ENCODE measurements at regions not wholly inside any gene's neighbourhood (a gene's known extent, or its start where the extent isn't known, plus 50 kb on each side); places are given as distances from the start of the nearest gene placed in this dataset.

DNA sequence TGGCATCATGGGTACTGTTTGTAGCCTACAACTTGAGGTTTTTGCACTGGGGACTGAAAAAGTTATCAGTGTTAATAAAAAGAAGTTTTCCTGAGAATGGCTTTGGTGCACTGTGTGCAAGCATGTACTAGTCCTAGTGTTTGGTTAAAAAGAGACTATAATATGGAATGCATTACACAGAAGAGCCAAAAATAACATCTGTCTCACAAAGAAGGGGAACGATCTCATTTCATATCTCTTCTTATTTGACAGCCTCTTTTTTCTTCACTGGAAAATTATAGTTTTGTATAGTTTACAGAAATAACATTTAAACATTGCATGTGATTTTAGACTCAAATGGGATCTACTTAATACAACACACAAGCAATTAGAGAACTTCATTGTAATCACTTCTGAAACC is 127.0 kb upstream of the GDNF start:
- Histone ChIP-seq H3K27me3 (no peaks in the 10 kb centered on the region), H3K4me3 (ENCODE audit: low read depth, low read length) (no peak overlapping the region), H3K36me3 (no peaks in the 10 kb centered on the region), H3K4me1 (peaks cover 3% of the 10 kb centered on the region; the same call in 1 of the 2 replicates), H3K9me3 (no peaks in the 10 kb centered on the region)
- TF ChIP-seq, protein P1, sequence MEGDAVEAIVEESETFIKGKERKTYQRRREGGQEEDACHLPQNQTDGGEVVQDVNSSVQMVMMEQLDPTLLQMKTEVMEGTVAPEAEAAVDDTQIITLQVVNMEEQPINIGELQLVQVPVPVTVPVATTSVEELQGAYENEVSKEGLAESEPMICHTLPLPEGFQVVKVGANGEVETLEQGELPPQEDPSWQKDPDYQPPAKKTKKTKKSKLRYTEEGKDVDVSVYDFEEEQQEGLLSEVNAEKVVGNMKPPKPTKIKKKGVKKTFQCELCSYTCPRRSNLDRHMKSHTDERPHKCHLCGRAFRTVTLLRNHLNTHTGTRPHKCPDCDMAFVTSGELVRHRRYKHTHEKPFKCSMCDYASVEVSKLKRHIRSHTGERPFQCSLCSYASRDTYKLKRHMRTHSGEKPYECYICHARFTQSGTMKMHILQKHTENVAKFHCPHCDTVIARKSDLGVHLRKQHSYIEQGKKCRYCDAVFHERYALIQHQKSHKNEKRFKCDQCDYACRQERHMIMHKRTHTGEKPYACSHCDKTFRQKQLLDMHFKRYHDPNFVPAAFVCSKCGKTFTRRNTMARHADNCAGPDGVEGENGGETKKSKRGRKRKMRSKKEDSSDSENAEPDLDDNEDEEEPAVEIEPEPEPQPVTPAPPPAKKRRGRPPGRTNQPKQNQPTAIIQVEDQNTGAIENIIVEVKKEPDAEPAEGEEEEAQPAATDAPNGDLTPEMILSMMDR (IDR thresholded peaks at IDR 0.05; ENCODE audit: low read depth, low read length): no peak
- DNase-seq: no peak

DNA sequence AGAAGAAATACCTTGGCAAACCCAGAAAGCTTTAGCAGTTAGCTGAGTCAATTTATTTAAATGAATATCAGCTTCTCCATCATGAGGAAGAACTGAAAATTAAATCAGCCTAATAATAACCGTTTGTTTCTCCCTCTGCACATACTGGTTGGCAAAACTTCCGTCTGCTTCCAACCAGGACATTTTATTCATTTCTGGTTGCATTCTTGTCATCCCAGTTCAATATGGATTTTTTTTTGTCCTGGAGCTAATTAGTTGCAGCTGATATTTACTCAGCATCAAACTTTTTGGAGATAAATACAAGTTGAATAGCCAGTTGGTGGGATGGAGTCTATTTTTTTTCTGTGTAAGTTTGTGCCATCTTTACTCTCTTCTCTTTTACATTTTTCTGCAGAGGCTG is 126.5 kb upstream of the GDNF start:
- Histone ChIP-seq H3K9me3 (no peaks in the 10 kb centered on the region), H3K27me3 (no peaks in the 10 kb centered on the region), H3K4me1 (peaks cover 3% of the 10 kb centered on the region; the same call in 1 of the 2 replicates), H3K36me3 (no peaks in the 10 kb centered on the region), H3K4me3 (ENCODE audit: low read depth, low read length) (no peak overlapping the region)
- TF ChIP-seq, protein P1 (IDR thresholded peaks at IDR 0.05; ENCODE audit: low read depth, low read length): no peak
- DNase-seq: no peak

DNA sequence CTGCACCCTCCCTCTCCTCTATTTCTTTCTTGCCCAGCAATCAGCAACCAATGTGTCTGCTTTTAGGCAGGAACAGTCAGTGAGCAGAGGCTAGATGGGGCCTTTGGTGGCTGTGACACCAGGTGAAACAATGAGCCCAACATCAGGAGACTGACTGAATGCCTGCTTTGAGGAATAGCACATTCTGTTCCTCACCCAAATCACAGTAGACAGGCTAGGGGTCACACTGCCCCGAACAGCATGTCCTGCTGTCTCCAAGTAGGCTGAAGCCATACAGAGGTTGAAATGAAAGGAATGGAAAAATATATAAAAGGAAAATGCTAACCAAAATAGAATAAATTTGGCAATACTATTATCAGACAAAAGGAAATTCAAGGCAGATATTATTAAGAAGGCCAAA is 122.5 kb upstream of the GDNF start:
- TF ChIP-seq, protein P1 (IDR thresholded peaks at IDR 0.05; ENCODE audit: low read depth, low read length): no peak
- DNase-seq: no peak
- Histone ChIP-seq H3K4me1 (peaks cover 3% of the 10 kb centered on the region; the same call in 1 of the 2 replicates), H3K4me3 (ENCODE audit: low read depth, low read length) (no peak overlapping the region), H3K9me3 (peaks cover 5% of the 10 kb centered on the region), H3K27me3 (no peaks in the 10 kb centered on the region), H3K36me3 (no peaks in the 10 kb centered on the region)

DNA sequence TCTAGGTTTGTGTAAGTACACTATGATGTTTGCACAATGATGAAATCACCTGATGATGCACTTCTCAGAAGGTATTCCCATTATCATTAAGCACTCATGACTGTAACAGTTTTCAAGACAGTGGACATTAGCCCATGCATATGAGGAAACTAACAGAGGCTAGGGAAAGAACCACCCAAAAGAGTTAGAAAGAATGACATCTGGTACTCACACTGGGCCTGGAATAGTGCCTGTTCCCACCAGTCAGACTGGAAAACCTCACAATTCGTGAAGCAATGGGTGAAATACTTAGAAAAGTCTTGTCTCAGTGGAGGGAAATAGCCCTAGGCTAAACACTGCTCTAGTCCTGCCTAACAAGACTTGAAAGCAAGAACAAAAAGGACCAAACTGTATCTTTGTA is 117.4 kb upstream of the GDNF start:
- TF ChIP-seq, protein P1 (IDR thresholded peaks at IDR 0.05; ENCODE audit: low read depth, low read length): no peak
- Histone ChIP-seq H3K4me1 (no peaks in the 10 kb centered on the region), H3K9me3 (peaks cover 5% of the 10 kb centered on the region), H3K4me3 (ENCODE audit: low read depth, low read length) (no peak overlapping the region), H3K27me3 (no peaks in the 10 kb centered on the region), H3K36me3 (no peaks in the 10 kb centered on the region)
- no peak for DNase-seq

DNA sequence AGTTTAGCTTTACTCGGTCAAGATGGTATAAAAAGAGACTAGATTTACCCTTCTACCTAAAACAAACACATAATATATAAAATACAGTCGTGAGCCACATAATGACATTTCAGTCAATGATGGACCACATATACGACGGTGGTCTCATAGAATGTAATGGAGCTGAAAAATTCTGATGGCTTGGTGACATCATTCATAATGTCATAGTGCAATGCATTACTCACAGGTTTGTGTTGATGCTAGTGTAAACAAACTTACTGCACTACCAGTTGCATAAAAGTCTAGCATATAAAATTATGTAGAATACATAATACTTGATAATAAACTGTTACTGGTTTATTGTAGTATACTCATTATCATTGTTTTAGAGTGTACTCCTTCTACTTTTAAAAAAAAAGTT is 115.9 kb upstream of the GDNF start:
- Histone ChIP-seq H3K4me3 (ENCODE audit: low read depth, low read length) (no peak overlapping the region), H3K36me3 (no peaks in the 10 kb centered on the region), H3K27me3 (no peaks in the 10 kb centered on the region), H3K9me3 (peaks cover 5% of the 10 kb centered on the region), H3K4me1 (no peaks in the 10 kb centered on the region)
- no peak for DNase-seq
- TF ChIP-seq, protein P1 (IDR thresholded peaks at IDR 0.05; ENCODE audit: low read depth, low read length): no peak

DNA sequence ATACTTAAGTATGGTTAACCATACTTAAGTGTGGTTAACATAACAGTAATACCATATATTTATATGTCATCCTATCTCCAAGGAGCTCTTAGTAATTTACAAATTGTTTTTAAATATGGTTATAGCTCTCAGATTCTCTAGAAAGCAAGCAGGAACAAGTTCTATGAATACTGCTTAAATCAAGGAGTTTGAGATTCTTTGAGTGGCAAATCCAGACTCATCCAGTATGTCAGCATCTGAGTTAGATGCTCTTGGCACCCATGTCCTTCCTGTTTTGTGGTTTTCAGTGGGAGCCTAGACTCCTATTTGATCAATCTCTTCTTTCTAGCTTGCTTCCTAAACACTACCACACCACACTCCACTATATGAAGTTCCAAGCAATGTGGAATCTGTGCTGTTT is 114.7 kb upstream of the GDNF start:
- no peak for DNase-seq
- Histone ChIP-seq H3K36me3 (no peaks in the 10 kb centered on the region), H3K9me3 (peaks cover 5% of the 10 kb centered on the region), H3K4me3 (ENCODE audit: low read depth, low read length) (no peak overlapping the region), H3K27me3 (no peaks in the 10 kb centered on the region), H3K4me1 (no peaks in the 10 kb centered on the region)
- TF ChIP-seq, protein P1 (IDR thresholded peaks at IDR 0.05; ENCODE audit: low read depth, low read length): no peak
